GM12874 (cell line): ENCODE measurements at regions not wholly inside any gene's neighbourhood (a gene's known extent, or its start where the extent isn't known, plus 50 kb on each side); places are given as distances from the start of the nearest gene placed in this dataset.

Experiments used
- CTCF ChIP-seq: IDR thresholded peaks from 2 replicates; pipeline ENCODE4 v1.5.1; 2011; ENCODE audit warnings: low read depth, mild to moderate bottlenecking, control low read depth, low read length, moderate library complexity; ENCODE audit not compliant: insufficient read depth

DNA sequence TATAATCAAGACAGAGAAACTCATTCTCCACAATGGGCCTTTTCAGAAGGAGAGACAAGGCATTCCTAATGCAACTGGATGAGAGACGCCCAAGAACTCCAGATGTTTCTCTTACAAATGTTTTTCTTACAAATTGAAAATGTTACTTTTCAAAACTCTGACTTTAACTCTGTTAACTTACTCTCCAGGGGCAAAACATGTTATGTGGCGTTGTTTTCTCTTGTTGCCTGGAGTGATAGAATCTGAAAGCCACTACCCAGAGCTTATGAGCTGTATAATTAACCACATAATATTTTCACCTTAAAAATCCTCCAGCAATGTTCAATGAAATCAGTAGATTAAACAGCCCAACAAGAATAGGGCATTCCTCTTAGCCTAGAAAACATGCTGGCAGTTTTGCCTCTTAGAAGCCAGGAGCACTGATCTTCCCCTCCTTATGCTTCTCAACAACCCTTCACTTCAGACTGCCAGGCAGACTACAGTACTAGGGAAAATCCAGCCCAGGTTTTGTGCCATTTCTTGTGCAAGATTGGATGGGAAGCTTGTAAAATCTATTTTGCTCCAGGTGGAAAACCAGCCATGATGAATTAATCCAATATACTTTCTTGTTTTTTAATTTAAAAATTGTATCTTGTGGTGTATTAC lies 186.7 kb upstream of the GADL1 start:
- no peak for TF ChIP-seq CTCF

DNA sequence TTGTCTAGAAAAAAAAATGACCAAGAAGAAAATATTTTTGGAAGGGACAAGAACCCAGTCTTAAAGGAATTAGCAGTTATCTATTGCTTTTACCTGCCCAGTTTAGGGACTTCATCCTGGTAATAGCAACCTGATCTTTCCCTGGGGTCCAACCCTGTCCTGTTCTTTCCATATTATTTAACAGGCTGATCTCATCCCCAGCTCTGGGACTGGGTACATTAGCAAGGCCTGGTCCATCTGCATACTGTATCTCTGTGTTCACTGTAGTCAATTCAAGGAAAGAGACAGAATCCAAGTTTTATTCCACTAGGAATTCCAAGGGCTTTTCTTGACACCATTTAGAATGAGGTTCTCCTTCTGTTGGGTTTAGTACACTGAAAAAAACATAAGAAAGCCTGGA lies 191.7 kb upstream of the GADL1 start:
- no peak for TF ChIP-seq CTCF

GRCh38 chr3:31086698-31087097 lies 192.2 kb upstream of the GADL1 start:
- no peak for TF ChIP-seq CTCF

DNA sequence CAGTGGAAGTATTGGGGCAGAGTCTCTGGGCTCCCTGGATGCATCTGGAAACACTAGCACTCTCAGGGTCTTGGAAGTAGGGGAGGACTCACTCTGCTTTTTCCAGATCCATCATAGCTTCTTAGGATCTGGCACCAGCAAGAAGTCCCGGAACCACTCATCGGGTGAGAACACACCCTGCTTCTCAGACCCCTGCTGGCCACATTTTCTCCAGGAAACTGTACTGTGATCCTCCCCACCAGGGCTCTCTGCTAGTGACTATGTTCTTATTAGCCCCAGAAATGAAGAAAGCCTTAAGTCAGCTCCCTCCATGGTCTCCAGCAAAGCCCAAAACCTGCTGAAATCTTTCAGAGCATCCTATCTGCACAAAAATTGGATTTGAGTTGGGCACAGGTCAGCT lies 197.3 kb upstream of the GADL1 start:
- no peak for TF ChIP-seq CTCF

- no peak for TF ChIP-seq CTCF
Observed at GRCh38 chr3:31092748-31093589, 198.5 kb upstream of the GADL1 start.

DNA sequence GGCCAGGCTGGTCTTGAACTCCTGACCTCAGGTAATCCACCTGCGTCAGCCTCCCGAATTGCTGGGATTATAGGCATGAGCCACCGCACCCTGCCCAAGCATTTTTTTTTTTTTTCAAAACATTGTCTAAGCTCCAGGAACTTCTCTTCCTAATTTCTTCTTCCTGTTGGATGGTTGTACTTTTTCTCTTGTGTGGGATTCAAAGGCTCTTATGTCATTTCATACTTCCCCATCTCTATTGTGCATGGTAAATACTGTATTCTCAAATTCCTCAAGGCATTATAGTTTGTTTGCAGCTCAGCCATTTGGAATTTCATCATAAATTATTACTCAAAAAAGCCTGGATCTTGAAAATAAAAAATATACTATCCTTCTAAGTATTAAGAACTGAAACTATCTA lies 199.1 kb upstream of the GADL1 start:
- no peak for TF ChIP-seq CTCF

DNA sequence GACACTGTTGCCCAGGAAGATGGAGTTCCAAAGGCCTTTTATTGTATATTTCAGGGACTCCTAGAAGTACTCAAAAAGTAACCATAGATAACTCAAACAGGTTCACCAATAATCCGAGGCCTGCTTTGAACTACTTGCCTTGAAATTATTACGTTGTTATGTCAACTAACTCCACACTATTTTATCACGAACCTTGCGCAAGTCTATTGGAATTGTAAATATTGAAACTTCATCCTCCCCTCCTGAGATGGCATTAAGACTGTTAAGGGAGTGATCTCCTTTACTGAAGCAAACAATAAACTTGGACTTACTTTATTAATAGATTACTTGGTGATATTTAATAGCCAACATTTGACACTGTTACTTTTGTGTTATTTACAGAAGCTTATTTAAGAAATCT lies 199.6 kb upstream of the GADL1 start:
- no peak for TF ChIP-seq CTCF
